ENCODE measurements at regions not wholly inside any gene's neighbourhood (a gene's known extent, or its start where the extent isn't known, plus 50 kb on each side); places are given as distances from the start of the nearest gene placed in this dataset.

GRCh38 chr15:94547711-94548110, 316.4 kb downstream of the MCTP2 start:
- intact Hi-C loops (cut with DNase I), result no loop called here
- H3K9me3 ChIP-seq, result no peaks in the 10 kb centered on the region
- WGBS, 2 donors, result 55 to 61% methylated on average over 6 of the region's 6 CpGs

GRCh38 chr15:94555841-94556519, 324.6 kb downstream of the MCTP2 start:
- Histone ChIP-seq H3K27ac (no peak overlapping the region), H3K4me3 (no peak overlapping the region), H3K36me3 (replicated peaks in 1 of 2; ENCODE audit: insufficient read depth in 1 of 2, low read depth in 2 of 2) (no peaks in the 10 kb centered on the region), H3K27me3 (no peaks in the 10 kb centered on the region), H3K4me1 (no peaks in the 10 kb centered on the region), H3K9me3 (no peaks in the 10 kb centered on the region)
- WGBS, 2 donors, result 63 to 66% methylated on average over 2 of the region's 2 CpGs
- ATAC-seq, result no peak
- TF ChIP-seq CTCF (IDR thresholded peaks at IDR 0.05), result no peak
- no peak for TF ChIP-seq POLR2A (IDR thresholded peaks at IDR 0.05)
- intact Hi-C loops (cut with DNase I), result no loop called here
- DNase-seq, result no peak

More at GRCh38 chr15:94547711-94548110, 316.4 kb downstream of the MCTP2 start:
- TF ChIP-seq CTCF (IDR thresholded peaks at IDR 0.05), result no peak
- no peak for DNase-seq
- H3K27ac ChIP-seq, result no peak overlapping the region
- no peak for ATAC-seq
- H3K4me3 ChIP-seq, result no peak overlapping the region
- H3K36me3 ChIP-seq (replicated peaks in 1 of 2; ENCODE audit: insufficient read depth in 1 of 2, low read depth in 2 of 2), result no peaks in the 10 kb centered on the region
- H3K27me3 ChIP-seq, result no peaks in the 10 kb centered on the region
- no peaks in the 10 kb centered on the region for H3K4me1 ChIP-seq

- WGBS, 2 donors, result 72 to 77% methylated on average over 4 of the region's 4 CpGs
- DNase-seq (no peak), ATAC-seq (no peak)
- intact Hi-C loops (cut with DNase I), result no loop called here
- H3K36me3 ChIP-seq (replicated peaks in 1 of 2; ENCODE audit: insufficient read depth in 1 of 2, low read depth in 2 of 2), result no peaks in the 10 kb centered on the region
- H3K27ac ChIP-seq, result no peak overlapping the region
- no peaks in the 10 kb centered on the region for H3K9me3 ChIP-seq
- H3K27me3 ChIP-seq, result no peaks in the 10 kb centered on the region
- TF ChIP-seq CTCF (IDR thresholded peaks at IDR 0.05) (no peak), POLR2A (IDR thresholded peaks at IDR 0.05) (no peak)
- H3K4me1 ChIP-seq, result no peaks in the 10 kb centered on the region
- no peak overlapping the region for H3K4me3 ChIP-seq
Observed at GRCh38 chr15:94561036-94561689, 329.8 kb downstream of the MCTP2 start.

- no peaks in the 10 kb centered on the region for H3K36me3 ChIP-seq (replicated peaks in 1 of 2; ENCODE audit: insufficient read depth in 1 of 2, low read depth in 2 of 2)
- intact Hi-C loops (cut with DNase I), result no loop called here
- H3K4me3 ChIP-seq, result no peak overlapping the region
- no peak for TF ChIP-seq POLR2A (IDR thresholded peaks at IDR 0.05)
- no peak for TF ChIP-seq CTCF (IDR thresholded peaks at IDR 0.05)
- 58 to 71% methylated on average over 2 of the region's 2 CpGs for WGBS, 2 donors
- no peaks in the 10 kb centered on the region for H3K9me3 ChIP-seq
- no peak for DNase-seq
- H3K27me3 ChIP-seq, result no peaks in the 10 kb centered on the region
- no peaks in the 10 kb centered on the region for H3K4me1 ChIP-seq
- no peak for ATAC-seq
- no peak overlapping the region for H3K27ac ChIP-seq
Observed at GRCh38 chr15:94563456-94563855, 332.1 kb downstream of the MCTP2 start.

All from body of pancreas (tissue), 4 donors.